NCI-H226 (cell line): ENCODE measurements at regions not wholly inside any gene's neighbourhood (a gene's known extent, or its start where the extent isn't known, plus 50 kb on each side); places are given as distances from the start of the nearest gene placed in this dataset.

ENCODE experiments used
- DNase-seq: peaks from one replicate; pipeline ENCODE4 v3.0.0-alpha.2; 2015

DNA sequence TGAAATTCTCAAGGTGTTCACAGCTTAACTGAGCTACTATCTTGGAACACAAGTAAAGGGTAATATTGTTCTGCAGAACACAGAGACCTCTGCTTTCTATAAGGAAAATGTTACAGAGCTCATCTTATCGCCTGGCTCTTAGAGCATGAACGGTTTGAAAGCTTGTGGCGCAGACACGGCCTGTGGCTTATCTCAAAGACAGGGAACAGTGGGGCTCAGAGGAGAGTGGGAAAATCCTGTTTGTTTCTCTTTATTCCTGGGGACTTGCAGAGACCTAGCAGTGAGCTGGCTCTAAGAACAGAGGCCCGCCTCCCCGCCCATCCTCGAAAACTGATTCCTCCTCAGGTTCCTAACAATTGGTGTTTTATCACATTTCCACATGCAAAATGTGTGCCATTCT lies 131.7 kb downstream of the EMX2 start:
- no peak for DNase-seq

DNA sequence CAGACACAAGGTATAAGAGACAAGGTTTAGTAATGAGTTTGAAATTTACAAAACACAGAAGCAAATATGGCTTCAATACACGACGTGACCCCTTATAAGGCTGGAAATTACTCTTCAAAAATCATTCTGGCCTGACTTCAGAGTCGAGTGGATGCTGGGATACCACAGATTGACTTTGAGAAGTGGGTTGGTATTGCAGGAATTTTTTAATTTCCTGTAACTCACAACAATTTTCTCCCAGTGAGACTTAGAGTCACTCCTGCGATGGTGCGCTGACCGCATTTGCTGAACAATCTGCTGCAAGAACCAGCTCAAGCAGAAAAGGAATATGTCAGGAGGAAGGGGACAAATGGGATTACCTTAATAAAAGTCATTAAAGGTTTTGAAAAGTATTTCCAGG lies 132.1 kb downstream of the EMX2 start:
- DNase-seq, result no peak

DNA sequence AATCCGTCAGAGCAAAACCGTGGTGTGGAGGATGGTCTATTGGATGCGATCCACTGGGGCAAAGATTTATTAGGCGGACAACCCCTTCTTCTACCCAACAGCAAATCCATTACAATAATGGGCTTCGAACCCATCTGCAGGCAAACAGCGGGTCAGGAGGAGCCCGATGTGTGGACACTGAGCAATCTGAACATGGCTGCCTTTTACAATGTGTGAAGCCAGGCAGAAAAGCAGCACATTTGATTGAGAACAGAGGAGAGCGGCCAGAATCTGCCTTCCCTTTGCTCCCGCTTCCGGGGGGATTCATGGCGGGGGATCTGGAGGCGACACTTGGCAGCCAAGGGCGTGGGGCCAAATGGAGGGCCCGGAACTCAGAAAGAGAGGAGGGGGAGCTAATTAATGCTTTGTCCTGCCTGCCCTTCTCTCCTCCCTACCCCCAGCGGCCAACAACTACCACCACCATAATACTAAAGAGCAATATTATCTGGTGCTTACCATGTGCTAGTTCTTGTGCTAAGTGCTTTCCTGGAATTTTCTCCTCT lies 133.0 kb downstream of the EMX2 start:
- DNase-seq, result no peak

DNA sequence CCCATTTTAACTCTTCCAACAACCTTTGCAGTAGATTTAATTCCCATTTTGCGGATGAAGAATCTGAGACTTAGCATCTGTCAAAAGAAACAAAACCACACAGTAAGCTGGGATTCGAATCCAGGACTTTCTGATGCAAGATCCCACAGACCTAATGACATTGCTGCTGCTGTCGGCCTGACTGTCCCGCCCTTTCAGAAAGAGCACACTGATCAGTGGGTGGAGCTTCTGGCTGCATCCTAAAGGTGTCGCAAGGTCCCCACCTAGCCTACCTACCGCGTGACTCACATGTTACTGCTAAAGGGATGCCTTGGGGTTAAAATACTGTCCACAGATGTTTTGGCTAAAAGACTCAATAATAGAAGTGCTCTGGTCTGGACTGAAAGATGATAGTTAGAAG lies 134.7 kb downstream of the EMX2 start:
- DNase-seq, result no peak

DNA sequence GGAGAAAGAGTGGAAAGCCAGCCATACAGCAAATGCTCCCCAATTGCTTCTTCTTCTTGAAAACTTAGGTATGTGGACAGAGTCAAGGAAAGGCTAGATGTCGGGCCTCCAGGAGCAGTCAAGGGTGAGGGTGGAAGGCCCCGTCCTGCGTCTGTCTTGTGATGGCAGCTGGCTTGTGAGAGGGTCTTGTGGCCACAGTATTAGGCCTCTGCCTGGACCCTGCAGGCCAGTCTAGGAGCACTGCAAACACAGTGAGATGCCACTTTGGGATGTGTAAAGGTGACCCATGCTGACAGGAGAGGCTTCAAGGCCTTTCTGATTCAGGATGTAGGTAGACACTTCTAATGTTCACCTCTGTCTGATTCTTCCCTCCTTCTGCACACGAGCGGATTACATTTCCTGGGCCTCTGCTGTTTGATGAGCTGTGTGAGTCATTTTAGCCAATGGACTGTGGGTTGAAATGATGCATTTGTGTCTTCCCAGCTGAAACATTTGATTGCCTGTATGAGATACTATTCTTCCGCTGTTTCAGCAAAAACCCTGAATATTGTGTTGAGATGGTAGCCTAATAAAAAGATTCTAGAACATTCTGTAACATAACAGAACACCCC lies 135.4 kb downstream of the EMX2 start:
- no peak for DNase-seq

DNA sequence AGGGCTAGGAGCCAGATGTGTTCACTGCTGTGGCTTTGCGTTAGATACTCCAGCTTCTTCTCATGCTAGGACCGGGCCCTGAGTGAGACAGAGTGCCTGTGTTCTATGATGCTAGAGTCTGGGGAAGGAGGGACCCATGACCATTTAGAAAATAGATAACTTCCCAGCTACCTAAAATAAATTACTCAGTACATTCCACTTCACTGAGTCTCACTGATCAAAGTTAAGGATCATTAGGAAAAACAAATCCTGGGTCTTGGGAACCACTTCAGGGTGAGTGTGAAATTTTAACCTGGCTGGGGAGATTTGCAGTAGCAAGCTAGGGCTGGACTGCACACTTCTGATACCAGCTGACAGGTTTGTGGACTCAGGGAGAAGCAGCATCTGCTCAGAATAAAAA lies 138.1 kb downstream of the EMX2 start:
- DNase-seq, result no peak

DNA sequence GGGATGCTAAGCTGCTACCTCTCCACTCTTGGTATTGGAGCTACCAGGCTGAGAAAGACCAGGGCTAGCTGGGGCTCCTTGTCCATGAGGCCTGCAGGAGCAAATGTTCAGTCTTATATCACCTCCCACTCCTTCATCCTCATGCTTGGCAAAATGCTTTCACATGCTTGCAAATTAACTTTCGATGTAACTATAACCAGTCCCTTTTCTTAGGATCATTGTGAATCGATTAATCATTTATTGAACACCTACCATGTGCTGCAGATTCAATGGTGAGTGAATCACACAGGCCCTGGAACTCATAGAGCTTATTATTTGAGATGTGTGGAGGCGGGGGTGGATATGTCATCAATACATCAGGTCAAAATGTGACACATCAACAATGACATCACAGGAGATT lies 138.6 kb downstream of the EMX2 start:
- DNase-seq, result no peak

DNA sequence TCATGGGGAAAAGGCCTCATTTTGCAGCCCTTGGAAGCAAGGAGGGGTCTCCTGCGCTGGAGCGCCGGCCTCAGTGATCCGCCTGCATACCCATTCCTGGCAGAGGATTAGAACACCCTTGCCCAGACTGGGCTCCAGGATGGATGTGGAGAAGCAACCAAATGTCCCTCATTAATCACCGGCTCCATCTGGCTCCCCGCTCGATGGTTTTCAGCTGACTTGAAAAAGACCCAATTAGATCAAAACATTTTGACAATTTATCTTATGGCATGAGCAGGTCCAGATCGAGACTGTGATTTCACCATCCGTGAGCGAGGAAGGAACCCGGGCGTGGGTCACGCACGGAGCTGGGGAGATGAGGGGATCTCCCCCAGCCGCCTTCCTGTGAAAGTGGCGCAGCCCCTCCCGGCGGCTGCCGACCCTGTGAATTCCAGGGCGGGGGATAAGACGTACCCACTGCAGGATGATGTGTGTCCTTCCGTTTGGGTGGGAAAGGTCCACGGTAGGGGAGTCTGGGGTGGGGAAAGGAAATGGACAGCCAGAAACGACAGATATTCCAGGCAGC lies 141.6 kb downstream of the EMX2 start:
- no peak for DNase-seq

DNA sequence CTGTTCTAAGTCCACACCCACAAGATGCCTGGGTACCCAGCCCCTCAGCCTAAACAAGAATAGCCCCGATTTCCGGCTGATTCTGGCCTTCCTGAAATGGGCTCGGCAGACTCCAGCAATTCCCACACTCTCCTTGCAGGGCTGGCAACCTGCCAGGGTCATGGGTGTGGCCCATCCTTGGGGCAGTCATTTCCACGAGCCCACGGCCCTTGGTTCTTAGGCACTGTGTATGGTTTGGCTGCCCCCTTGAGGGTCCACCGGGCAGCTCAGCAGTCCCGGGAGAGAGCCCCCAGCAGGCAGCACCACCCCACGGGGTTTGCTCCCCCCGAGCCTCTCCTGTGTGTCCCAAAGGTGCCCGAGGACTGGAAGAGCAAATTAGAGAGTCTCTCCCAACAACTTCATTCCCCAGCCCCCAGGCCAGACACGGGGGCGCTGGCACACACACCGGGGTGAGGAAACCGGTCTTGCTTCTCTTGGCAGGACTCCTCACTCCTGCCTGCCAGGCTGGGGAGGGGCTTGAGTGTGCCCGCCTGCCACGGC lies 142.2 kb downstream of the EMX2 start:
- no peak for DNase-seq

DNA sequence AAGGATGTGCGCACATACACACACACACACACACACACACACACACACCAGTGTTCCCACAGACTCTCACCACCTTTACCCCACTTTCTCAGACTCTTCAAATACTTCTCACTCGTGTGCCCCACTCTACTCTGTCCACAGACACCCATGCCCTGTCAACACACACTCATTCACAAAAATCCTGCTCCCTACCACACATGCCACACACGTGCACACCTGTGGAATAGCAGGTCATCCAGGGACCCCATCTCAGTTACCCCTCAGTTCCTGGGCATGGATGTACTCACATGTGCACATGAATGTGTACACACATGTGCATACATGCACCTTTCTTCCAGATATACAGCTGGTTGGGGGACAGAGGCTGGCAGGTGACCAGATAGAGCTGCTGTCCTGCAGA lies 142.9 kb downstream of the EMX2 start:
- DNase-seq, result no peak

DNA sequence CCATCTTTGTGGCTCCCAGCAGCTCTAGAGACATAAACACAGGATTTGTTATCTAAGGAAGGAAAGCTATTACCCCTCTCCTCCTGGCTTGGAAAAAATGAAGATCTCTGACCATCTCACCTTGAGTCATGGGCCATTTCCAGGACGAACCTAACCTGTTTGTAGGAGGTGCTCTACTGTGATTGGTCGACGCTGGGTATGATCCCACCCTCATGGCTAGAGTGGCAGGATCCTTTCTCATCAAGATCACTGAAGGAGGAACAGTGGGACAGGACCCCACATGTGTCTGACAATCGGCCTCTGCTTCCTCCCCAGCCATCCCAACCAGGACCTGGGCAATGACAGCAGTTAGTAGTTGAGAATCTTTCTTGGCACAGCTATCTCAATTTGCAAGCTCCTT lies 144.1 kb downstream of the EMX2 start:
- DNase-seq, result no peak

DNA sequence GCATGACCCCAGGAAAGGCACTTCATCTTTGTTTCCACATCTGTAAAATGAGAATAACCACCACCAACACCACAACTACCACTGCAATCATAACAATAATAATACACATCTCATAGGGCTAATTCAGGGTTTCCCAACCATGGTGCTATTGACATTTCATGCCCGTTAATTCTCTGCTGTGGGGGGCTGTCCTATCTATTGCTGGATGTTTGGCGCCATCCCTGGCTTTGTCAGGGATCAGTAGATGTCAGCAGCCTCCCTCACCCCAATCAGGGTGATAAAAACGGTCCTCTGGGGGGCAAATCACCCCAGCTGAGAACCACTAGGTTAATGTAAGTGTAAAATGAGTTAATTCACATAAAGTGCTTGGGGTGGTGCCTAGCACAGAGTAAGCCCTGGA lies 145.8 kb downstream of the EMX2 start:
- DNase-seq, result no peak

DNA sequence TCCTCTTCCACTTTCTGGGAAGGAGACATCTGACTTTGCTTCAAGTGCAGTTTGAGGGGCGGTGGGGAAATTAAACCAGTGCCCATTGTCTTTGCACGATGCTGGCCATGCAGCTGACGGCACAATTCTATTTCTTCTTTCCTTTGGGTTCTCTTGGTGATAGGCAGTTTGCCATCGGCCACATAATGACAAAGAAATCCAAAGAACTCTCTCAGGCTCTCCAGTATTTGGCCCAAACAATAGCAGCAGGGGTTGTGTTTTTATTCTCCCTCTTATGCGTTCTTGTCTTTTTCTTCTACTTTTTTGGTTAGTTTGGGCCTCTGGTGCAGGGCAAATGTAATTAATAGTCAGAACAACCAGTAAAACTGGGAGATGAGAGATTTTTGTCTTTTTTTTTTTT lies 147.0 kb downstream of the EMX2 start:
- no peak for DNase-seq

DNA sequence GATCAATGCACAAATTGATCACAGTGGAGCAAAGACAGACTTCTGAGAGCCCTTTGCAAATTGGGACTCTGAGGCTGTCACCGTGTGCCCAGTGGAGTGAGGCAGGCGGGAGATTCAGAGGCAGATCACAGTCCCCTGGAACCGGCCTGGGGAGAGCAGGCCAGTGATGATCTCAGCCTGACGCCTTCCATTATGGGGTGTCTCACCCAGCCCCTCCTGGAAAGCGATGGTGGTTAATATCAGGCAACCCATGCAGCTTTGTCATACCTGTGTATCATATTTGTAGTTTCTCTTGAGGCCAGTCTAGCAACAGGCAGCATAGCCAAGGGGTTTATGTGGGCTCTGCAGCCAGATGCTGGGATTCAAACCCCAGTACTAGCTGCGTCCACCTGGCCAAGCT lies 147.8 kb downstream of the EMX2 start:
- DNase-seq, result no peak

DNA sequence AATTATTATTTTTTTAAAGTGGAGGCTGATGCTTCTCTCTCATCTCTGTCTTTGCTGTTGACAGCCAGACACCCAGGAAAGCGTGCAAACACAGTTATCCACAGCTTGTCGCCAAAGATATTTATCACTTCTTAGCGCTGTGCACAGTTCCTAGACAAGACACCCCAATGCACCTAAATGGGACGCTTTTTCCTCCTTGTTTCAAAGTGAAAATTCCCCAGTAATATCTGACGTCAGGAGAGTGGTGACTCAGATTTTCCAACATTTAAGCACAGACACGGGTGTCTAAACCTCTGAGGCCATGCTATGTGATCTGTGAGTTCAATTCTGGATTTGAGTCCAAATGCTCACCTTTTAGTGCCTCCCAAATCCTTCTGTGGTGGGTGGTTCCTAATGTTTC lies 151.6 kb downstream of the EMX2 start:
- DNase-seq, result no peak

DNA sequence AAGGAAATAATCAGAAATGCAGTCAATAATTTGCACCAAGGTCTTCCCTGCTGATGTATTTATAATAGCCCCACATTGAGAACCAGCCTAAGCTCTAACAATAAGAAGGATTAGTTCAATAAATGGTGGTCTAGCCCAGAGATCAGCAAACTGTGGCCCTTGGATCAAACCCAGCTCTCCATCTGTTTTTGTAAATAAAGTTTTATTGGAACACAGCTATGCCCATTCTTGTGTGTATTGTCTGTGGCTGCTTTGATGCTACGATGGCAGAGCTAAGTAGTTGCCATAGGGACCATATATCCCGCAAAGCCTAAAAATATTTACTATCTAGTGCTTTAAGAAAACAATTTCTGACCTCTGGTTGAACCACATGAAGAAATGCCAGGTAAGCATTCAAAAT lies 154.9 kb downstream of the EMX2 start:
- DNase-seq, result no peak

DNA sequence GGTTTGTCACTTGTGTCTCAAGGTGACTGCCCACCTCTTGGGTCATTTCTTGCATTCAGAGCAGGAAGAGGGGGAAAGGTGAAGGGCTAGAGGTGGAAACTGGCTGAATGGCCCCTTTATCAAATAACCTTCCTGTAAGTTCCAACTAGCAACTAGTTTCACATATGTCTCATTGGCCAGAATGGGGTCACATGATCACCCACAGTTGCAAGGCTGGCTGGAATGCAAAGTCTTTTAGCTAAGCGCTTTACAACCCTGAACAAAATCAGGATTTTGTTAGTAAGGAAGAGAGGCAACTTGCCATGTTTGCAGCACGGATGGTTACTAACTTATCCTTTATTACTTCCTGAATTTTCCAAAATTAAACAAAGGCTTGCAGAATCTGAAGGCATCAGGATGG lies 156.3 kb downstream of the EMX2 start:
- no peak for DNase-seq

DNA sequence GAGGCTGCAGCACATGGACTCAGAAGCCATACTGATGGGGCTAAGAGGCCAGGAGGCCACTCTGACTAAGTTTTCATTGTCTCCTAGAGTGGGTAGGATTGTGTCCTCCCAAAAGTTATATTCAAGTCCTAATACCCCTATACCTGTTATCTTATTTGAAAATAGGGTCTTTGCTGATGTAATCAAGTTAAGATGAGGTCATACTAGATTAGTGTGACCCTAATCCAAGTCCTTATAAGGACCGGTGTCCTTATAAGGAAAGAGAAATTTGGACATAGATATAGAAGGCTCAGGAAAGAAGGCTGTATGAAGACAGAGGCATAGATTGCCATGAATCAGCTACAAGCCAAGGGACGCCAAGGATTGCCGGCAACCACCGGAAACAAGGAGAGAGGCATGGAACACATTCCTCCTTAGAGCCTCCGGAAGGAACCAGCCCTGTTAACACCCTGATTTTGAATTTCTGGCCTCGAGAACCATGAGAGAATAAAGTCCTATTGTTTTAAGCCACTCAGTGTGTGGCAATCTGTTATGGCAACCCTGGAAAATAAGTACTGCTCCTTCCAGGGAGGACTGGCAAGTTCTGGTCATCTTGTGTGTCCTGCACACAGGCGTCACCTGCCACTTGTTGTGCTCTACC lies 157.0 kb downstream of the EMX2 start:
- DNase-seq, result no peak

DNA sequence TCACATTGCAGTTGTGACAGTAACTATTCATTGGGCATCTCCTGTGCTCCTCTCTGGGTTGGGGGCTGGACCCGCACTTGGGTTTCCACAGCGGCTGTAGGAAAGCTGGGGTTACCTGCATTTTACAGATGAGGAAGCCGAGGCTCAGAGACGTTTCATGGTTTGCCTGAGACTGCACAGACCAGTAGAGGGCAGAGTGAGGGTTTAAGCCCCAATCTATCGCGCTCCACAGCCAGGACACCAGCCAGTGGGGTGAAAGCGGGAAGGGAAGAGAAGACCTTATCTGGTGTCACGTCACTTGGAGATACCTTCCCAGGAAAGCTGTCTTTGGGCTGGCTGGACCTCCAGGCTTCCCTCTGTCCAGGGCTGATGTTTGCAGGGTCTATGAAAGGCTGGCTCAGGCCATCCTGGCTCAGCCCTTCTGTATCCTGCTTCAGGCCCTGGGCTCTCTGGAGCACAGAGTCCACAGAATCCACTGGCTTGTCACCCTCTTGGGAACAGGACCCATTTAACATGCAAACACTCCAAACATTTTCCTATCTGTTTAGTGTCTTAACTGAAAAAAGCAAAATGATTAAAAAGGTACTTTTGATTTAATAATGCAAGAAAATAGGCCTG lies 167.7 kb downstream of the EMX2 start:
- no peak for DNase-seq

DNA sequence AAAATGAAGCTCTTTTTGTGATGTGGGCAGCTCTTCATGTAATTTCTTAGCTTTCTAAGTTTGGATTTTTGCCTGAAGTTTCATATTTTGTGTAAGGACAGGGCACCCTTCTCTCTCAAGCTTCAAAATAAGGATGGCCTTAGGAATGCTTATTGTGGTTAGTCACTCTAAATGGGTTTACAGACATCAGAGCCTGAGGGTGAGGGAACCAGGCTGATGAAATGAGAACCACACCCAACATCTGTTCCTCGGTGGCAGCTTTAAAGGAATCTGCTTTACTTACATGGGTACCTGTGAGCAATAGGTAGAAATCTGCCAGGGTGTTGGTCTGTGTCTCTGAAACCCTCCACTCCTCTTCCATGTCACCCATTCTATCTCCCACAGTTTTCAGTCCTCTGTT lies 174.3 kb downstream of the EMX2 start:
- no peak for DNase-seq

DNA sequence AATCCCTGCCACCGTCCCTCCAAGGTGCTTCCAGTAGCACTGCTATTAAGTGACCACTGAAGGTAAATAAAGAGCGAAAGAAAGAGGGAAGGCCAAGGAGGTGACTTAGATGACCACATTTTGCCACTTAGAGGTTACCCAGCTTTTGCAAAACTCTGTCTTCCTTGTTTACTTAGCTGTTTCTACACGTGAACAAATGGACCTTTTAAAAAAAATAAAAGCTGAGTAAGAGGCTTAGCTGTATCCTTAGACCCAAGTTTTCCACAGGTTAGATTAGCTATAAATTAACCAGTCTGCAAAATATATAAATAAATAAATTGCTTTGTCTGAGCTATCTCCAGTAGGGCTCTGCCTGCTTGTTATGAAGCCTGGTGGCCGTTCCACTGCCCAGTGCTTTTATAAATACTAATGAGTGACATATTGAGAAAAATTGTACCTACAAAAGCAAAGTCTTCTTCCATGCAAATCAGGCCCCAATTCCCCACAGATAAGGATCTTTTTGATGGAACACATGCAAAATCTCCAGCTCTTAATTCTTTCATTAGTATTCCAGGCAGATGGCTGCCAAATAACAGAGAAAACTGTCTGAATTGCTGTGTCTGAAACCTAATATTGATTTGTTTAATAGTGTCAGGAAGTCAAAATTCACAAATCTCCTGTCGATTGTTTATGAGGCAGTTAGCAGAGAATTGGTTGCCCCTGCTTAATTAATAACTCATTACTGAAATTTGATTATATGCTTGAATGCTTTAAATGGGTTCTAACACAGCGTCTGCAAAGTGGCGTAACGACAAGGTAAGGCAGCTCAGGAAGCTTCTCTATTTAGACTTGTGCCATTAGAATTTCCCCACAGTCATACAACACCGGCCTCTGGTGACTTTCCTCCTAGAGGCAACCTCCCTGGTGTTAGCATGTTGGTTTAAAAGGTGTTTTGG lies 176.7 kb downstream of the EMX2 start:
- no peak for DNase-seq

DNA sequence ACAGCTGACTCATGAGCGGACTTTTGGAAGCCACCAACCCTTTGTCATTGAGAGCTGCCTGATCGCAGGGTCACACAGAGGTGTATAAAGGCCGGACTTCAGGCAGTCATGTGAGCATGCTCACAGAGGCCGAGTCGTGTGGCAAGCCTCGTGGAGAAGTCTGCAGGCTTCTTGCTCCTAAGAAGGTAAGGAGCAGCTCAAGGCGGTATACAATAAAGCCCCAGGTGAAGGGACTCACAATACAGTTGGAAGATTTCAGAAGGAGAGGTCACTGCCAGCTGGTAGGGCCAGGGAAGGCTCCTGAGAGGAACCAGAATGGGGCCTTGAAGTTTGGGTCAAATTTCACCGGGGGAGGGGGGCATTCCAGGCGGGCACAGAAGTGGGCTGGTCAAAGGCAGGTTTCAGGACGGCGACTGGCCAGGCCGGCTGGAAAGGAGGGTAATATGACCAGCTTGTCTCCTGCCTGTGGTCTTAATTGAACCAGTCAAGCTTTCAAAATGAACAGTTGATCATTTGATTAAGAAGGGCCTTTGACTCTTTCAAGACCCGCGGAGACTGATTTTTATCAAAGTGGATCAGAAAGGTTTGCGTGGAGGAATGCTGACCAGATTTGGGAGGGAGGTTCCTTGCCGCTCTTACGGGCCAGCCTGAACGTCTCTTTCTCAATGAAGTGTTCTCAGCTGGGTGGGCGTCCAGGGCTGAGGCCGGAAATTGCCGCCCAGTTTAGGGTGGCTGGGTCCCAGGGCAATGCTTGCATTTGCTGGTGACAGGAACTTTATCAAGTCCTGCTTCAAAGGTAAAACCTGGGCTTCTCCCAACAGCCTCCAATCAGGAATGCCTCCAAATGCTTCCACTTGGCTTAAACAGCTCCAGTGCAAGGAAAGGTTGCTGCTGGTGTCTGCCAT lies 178.6 kb downstream of the EMX2 start:
- no peak for DNase-seq
